ENCODE measurements at regions not wholly inside any gene's neighbourhood (a gene's known extent, or its start where the extent isn't known, plus 50 kb on each side); places are given as distances from the start of the nearest gene placed in this dataset.

- DNase-seq (ENCODE audit: low read depth), result no peak
- H3K4me3 ChIP-seq (ENCODE audit: low read length), result no peak overlapping the region
- TF ChIP-seq, protein P1, sequence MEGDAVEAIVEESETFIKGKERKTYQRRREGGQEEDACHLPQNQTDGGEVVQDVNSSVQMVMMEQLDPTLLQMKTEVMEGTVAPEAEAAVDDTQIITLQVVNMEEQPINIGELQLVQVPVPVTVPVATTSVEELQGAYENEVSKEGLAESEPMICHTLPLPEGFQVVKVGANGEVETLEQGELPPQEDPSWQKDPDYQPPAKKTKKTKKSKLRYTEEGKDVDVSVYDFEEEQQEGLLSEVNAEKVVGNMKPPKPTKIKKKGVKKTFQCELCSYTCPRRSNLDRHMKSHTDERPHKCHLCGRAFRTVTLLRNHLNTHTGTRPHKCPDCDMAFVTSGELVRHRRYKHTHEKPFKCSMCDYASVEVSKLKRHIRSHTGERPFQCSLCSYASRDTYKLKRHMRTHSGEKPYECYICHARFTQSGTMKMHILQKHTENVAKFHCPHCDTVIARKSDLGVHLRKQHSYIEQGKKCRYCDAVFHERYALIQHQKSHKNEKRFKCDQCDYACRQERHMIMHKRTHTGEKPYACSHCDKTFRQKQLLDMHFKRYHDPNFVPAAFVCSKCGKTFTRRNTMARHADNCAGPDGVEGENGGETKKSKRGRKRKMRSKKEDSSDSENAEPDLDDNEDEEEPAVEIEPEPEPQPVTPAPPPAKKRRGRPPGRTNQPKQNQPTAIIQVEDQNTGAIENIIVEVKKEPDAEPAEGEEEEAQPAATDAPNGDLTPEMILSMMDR (IDR thresholded peaks at IDR 0.05; ENCODE audit: insufficient read depth, low read depth, low read length, missing control alignments), result no peak
These were observed 50.5 kb upstream of the FRMD1 start for GRCh38 chr6:168129292-168130167.

- DNase-seq (ENCODE audit: low read depth), result no peak
- no peak overlapping the region for H3K4me3 ChIP-seq (ENCODE audit: low read length)
- TF ChIP-seq, protein P1 (IDR thresholded peaks at IDR 0.05; ENCODE audit: insufficient read depth, low read depth, low read length, missing control alignments), result no peak
These were observed 49.7 kb upstream of the FRMD1 start for GRCh38 chr6:168128631-168129291.

All from epithelial cell of esophagus (primary cell).